ENCODE measurements at regions not wholly inside any gene's neighbourhood (a gene's known extent, or its start where the extent isn't known, plus 50 kb on each side); places are given as distances from the start of the nearest gene placed in this dataset.

DNA sequence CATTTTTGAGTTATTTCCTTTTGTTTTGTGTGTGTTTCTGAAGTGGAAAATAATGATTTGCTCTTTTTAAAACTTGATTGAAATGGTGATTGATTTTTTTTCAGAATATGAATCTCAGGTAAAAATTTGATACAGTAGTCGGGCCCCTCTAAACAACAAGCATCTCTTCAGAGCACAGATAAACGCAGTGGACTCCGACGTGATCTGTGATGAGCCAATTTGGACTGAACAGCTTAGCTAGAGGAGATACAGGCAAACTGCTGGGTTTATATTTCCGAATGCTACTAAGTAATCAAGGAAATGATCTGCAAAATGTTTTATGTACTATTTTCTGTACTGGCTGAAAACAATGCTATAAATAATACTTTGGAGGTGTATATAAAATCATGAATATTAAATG, 705.7 kb upstream of the RGS18 start:
- TF ChIP-seq, protein P1, sequence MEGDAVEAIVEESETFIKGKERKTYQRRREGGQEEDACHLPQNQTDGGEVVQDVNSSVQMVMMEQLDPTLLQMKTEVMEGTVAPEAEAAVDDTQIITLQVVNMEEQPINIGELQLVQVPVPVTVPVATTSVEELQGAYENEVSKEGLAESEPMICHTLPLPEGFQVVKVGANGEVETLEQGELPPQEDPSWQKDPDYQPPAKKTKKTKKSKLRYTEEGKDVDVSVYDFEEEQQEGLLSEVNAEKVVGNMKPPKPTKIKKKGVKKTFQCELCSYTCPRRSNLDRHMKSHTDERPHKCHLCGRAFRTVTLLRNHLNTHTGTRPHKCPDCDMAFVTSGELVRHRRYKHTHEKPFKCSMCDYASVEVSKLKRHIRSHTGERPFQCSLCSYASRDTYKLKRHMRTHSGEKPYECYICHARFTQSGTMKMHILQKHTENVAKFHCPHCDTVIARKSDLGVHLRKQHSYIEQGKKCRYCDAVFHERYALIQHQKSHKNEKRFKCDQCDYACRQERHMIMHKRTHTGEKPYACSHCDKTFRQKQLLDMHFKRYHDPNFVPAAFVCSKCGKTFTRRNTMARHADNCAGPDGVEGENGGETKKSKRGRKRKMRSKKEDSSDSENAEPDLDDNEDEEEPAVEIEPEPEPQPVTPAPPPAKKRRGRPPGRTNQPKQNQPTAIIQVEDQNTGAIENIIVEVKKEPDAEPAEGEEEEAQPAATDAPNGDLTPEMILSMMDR (IDR thresholded peaks at IDR 0.05), result no peak
- TF ChIP-seq ZFX (IDR thresholded peaks at IDR 0.05; ENCODE audit: borderline replicate concordance), result no peak

All from 22Rv1 (cell line).